HCEC 1CT (cell line): ENCODE measurements at regions not wholly inside any gene's neighbourhood (a gene's known extent, or its start where the extent isn't known, plus 50 kb on each side); places are given as distances from the start of the nearest gene placed in this dataset.

Source experiments
- DNase-seq: peaks from one replicate; pipeline ENCODE4 v3.0.0-alpha.2; 2017

GRCh38 chr6:169972736-169973135 is 221.3 kb downstream of the ERMARD start:
- DNase-seq = no peak

GRCh38 chr6:169972101-169972651 is 220.8 kb downstream of the ERMARD start:
- DNase-seq = no peak

- DNase-seq = no peak
Observed at GRCh38 chr6:169971081-169971861, 219.8 kb downstream of the ERMARD start.

DNA sequence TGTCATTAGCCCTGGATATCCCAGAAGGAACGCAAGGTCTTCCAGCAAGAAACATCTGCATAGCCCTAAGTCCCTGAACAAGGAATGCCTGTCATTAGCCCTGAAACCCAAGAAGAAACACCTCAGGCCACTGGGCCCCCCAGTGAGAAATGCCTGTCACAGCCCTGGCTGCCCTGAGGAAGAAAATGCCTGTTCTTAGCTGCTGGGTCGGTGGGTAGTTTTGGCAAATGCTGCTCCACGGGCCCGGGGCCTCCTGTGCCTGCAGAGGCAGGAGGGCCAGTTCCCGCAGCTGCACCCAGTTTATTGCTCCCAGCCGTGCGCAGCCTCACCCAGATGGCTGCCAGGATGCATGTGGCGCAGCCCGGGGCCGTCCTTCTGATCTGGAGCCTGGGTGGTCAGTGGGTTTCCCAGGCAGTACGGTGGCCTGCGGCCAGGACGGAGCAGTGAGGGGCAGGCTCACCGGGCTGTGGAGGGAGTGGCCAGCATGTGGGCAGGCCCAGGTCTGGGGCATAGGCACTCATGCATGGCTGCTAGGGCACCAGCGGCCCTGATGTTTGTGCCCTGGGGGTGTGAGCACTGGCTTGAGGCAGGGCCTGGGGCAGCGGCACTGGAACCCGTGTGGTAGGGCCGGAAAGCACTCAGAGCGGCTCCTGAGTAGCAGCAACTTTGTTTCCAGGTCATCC is 219.0 kb downstream of the ERMARD start:
- no peak for DNase-seq

GRCh38 chr6:169969372-169970099 is 218.1 kb downstream of the ERMARD start:
- DNase-seq = no peak

- DNase-seq = no peak
Observed at GRCh38 chr6:169968541-169969270, 217.3 kb downstream of the ERMARD start.

GRCh38 chr6:169967687-169968086 is 216.3 kb downstream of the ERMARD start:
- DNase-seq = no peak

DNA sequence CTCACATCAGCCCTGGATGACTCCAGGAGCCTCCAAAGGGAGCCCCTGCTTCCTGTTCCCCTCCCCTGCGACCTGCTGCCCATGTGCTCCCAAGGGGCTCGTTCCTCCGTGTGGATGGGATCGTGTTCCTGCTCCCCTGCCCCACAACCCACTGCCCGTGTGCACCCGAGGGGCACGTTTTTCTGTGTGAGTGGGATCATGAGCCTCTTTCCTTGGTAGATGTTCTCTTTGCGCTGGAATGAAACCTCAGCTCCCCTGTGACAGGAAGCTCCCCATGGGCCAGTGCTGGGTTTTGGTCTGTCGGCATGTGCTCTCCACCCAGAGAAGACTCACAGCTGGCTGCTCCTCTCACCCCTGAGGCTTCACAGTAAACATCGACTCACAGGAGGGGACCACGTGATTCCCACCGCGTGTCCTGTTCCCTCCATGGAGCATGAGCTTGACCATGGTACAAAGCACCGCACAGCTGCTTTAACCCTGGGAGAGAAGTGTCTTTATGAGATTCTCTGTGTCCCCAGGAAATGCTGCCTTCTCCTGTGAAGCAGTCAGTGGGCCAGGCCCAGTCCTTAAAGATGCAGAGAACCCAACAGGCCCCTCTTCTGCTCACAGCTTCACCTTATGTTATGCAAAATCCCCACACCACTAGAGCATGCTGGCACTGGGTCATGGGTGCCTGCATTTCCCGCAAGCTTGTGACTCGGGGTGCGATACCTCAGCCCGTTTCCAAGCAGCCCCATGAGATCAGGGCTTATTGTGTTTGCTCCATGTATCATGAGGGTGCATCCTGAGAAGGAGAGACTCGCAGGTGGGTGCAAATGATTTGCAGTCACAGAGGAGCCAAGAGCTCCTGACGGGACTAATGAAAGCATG is 215.1 kb downstream of the ERMARD start:
- DNase-seq = no peak

GRCh38 chr6:169965657-169966311 is 214.4 kb downstream of the ERMARD start:
- no peak for DNase-seq

DNA sequence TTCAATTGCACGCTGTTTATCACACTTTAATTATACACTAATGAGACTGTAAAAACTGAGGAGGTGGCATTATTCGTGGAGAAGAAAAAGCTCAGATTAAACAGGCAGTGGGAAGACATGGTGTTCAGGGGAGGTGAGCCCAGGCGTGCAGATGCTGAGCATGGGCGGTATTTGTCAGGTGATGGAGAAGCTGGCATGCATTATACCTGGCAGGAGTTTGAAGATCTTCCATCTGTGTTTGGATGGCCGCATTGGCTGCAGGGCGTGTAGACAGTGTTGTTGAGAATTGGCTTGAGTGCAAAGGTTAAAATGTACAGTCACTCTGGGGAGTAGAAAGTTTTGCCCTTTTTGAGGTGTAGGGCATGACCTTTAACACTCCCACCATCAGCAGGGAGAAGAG is 213.8 kb downstream of the ERMARD start:
- DNase-seq = no peak

GRCh38 chr6:169964486-169965180 is 213.2 kb downstream of the ERMARD start:
- DNase-seq = no peak

- no peak for DNase-seq
Observed at GRCh38 chr6:169963581-169964297, 212.3 kb downstream of the ERMARD start.

- DNase-seq = no peak
Observed at GRCh38 chr6:169962604-169963469, 211.4 kb downstream of the ERMARD start.

DNA sequence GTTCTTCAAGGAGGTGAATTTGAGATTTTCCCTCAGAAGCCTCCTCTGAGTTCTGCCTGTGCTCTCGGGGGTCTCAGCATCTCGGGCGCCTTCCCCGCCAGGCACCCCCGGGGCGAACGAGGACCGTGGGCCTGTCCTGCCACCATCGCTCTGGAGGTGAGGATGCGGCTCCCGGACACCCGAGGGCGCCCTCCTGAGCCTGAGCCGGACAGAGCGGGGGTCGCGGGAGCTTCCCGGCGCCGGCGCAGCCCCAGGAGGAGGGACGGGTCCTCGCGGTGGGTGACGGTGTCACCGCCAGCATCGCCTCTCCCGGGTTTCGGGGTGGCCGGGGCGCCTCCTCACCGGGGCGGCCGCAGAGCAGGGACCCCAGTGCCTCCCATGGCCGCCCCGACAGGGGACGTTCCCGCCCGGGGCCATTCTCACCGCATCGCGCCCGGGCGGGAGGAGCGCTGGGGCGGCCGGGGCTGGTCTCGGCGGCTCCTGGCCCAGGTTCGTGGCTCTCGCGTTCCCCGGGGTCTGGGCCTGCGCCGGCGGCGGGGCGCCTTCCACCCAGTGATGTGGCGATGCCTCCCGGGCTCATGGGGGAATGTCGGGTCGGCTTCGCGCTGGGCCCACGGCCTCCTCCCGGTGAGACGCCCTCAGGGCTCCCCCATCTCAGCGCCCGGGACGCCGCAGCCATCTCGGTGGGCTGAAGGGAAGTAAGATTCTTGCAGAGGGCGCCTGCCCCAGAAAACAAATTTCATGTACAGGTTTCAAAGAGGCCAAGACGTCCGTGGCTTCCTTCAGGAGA is 210.5 kb downstream of the ERMARD start:
- DNase-seq = no peak

DNA sequence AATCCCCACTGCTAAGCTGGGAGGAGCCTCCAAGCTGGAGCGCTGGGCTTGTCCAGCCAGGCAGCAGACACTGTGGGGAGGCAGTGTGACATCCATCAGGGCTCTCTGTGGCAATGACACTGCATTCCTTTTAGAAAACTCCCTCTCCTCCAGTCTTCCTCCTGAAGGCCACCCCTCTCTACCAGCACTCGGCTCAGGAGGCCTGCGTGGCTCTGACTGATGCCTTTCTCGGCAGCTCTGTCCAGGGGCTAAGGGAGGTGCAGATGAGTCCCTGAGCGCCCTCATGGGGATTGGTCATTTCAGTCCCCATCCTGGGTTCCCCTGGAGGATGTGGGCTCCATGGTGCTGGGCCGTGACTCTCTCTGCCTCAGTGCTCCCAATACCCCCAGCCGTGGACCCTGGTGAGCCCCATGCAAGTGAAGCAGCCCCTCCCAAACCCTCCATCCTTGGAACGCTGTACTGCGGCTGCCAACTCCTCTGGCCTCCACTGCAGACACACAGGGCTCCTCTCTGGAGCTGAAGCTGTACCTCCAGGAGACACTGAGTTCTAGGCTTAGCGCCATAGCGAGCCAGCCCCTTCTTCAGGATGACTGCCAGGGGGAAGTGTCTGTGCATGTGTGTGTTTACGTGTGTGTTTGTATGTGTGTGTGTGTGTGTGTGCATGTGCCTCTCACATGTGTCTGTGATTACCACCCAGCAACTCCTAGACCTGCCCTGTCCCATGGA is 209.6 kb downstream of the ERMARD start:
- no peak for DNase-seq

GRCh38 chr6:169960521-169960885 is 209.1 kb downstream of the ERMARD start:
- DNase-seq = no peak

GRCh38 chr6:169960003-169960344 is 208.6 kb downstream of the ERMARD start:
- no peak for DNase-seq
